ENCODE measurements at regions not wholly inside any gene's neighbourhood (a gene's known extent, or its start where the extent isn't known, plus 50 kb on each side); places are given as distances from the start of the nearest gene placed in this dataset.

- H3K4me1 ChIP-seq (replicated peaks): no peaks in the 10 kb centered on the region
- WGBS: 92% methylated on average over 2 of the region's 2 CpGs
- H3K9me3 ChIP-seq: no peaks in the 10 kb centered on the region
- DNase-seq (ENCODE audit: low spot score): no peak
- no peak for TF ChIP-seq POLR2AphosphoS5 (IDR thresholded peaks at IDR 0.05)
- TF ChIP-seq POLR2A (IDR thresholded peaks at IDR 0.05): no peak
- TF ChIP-seq CTCF (IDR thresholded peaks at IDR 0.05): no peak
- H3K27me3 ChIP-seq (replicated peaks; ENCODE audit: insufficient read depth): no peaks in the 10 kb centered on the region
- H3K4me3 ChIP-seq: no peak overlapping the region
- H3K27ac ChIP-seq: no peak overlapping the region
- H3K36me3 ChIP-seq: no peaks in the 10 kb centered on the region
- intact Hi-C loops (cut with DNase I): no loop called here
Observed at GRCh38 chr4:151911970-151912369, 151.2 kb upstream of the GATB start.

GRCh38 chr4:151908734-151909497 lies 148.1 kb upstream of the GATB start:
- Histone ChIP-seq H3K27ac (no peak overlapping the region), H3K4me1 (replicated peaks) (no peaks in the 10 kb centered on the region), H3K27me3 (replicated peaks; ENCODE audit: insufficient read depth) (no peaks in the 10 kb centered on the region), H3K36me3 (no peaks in the 10 kb centered on the region), H3K9me3 (no peaks in the 10 kb centered on the region), H3K4me3 (no peak overlapping the region)
- intact Hi-C loops (cut with DNase I): no loop called here
- TF ChIP-seq POLR2A (IDR thresholded peaks at IDR 0.05): no peak
- WGBS: 85% methylated on average over 4 of the region's 4 CpGs
- DNase-seq (ENCODE audit: low spot score): no peak

- no peak for TF ChIP-seq POLR2AphosphoS5 (IDR thresholded peaks at IDR 0.05)
- TF ChIP-seq CTCF (IDR thresholded peaks at IDR 0.05): no peak
- TF ChIP-seq POLR2A (IDR thresholded peaks at IDR 0.05): no peak
- no peak for DNase-seq (ENCODE audit: low spot score)
- no peaks in the 10 kb centered on the region for H3K9me3 ChIP-seq
- intact Hi-C loops (cut with DNase I): no loop called here
- H3K27me3 ChIP-seq (replicated peaks; ENCODE audit: insufficient read depth): no peaks in the 10 kb centered on the region
- H3K4me1 ChIP-seq (replicated peaks): no peaks in the 10 kb centered on the region
- H3K4me3 ChIP-seq: no peak overlapping the region
- no peaks in the 10 kb centered on the region for H3K36me3 ChIP-seq
- 41% methylated on average over 3 of the region's 3 CpGs for WGBS
- H3K27ac ChIP-seq: no peak overlapping the region
Observed at GRCh38 chr4:151908201-151908600, 147.4 kb upstream of the GATB start.

GRCh38 chr4:151906438-151906837 lies 145.6 kb upstream of the GATB start:
- no peaks in the 10 kb centered on the region for H3K4me1 ChIP-seq (replicated peaks)
- H3K27me3 ChIP-seq (replicated peaks; ENCODE audit: insufficient read depth): no peaks in the 10 kb centered on the region
- no peaks in the 10 kb centered on the region for H3K9me3 ChIP-seq
- H3K36me3 ChIP-seq: no peaks in the 10 kb centered on the region
- intact Hi-C loops (cut with DNase I): no loop called here
- 70% methylated on average over 4 of the region's 4 CpGs for WGBS
- no peak for DNase-seq (ENCODE audit: low spot score)
- no peak for TF ChIP-seq CTCF (IDR thresholded peaks at IDR 0.05)
- no peak for TF ChIP-seq POLR2A (IDR thresholded peaks at IDR 0.05)
- no peak for TF ChIP-seq POLR2AphosphoS5 (IDR thresholded peaks at IDR 0.05)
- H3K27ac ChIP-seq: no peak overlapping the region
- H3K4me3 ChIP-seq: no peak overlapping the region

- WGBS: 94% methylated on average over 1 of the region's 1 CpG
- Histone ChIP-seq H3K27me3 (replicated peaks; ENCODE audit: insufficient read depth) (no peaks in the 10 kb centered on the region), H3K9me3 (no peaks in the 10 kb centered on the region), H3K36me3 (no peaks in the 10 kb centered on the region), H3K27ac (no peak overlapping the region), H3K4me3 (no peak overlapping the region), H3K4me1 (replicated peaks) (no peaks in the 10 kb centered on the region)
- no peak for DNase-seq (ENCODE audit: low spot score)
- intact Hi-C loops (cut with DNase I): no loop called here
- TF ChIP-seq POLR2A (IDR thresholded peaks at IDR 0.05) (no peak), POLR2AphosphoS5 (IDR thresholded peaks at IDR 0.05) (no peak), CTCF (IDR thresholded peaks at IDR 0.05) (no peak)
Observed at GRCh38 chr4:151905197-151905596, 144.4 kb upstream of the GATB start.
